NCI-H2227 (cell line): ENCODE measurements at regions not wholly inside any gene's neighbourhood (a gene's known extent, or its start where the extent isn't known, plus 50 kb on each side); places are given as distances from the start of the nearest gene placed in this dataset.
A peak's percentile ranks its signal among the peaks of the same experiment; 100 is the strongest.
"Not testable (repeated sequence)": the region's sequence is repeated elsewhere in the genome, so short reads cannot be mapped to it uniquely, and the experiment has no call there.

Source experiments
- DNase-seq: peaks from one replicate; lab custom pipeline; 2025; ENCODE audit not compliant: unreplicated experiment; lab: John Stamatoyannopoulos, UW

GRCh38 chr7:13124629-13125028, 437.2 kb downstream of the ARL4A start:
- DNase-seq, result not testable (repeated sequence)

- DNase-seq, result no peak
Observed at GRCh38 chr7:13126347-13126746, 438.9 kb downstream of the ARL4A start.

- no peak for DNase-seq
Observed at GRCh38 chr7:13130321-13130720, 442.9 kb downstream of the ARL4A start.

GRCh38 chr7:13130906-13131305, 443.5 kb downstream of the ARL4A start:
- not testable (repeated sequence) for DNase-seq

- no peak for DNase-seq
Observed at GRCh38 chr7:13132314-13132713, 444.9 kb downstream of the ARL4A start.

GRCh38 chr7:13136345-13136744, 448.9 kb downstream of the ARL4A start:
- DNase-seq, result not testable (repeated sequence)

- no peak for DNase-seq
Observed at GRCh38 chr7:13139436-13139835, 452.0 kb downstream of the ARL4A start.

GRCh38 chr7:13144673-13145072, 457.2 kb downstream of the ARL4A start:
- no peak for DNase-seq

- no peak for DNase-seq
Observed at GRCh38 chr7:13148548-13148947, 461.1 kb downstream of the ARL4A start.

- DNase-seq, result no peak
Observed at GRCh38 chr7:13151978-13152377, 464.5 kb downstream of the ARL4A start.

GRCh38 chr7:13152755-13153154, 465.3 kb downstream of the ARL4A start:
- DNase-seq, result no peak

GRCh38 chr7:13153266-13153665, 465.8 kb downstream of the ARL4A start:
- DNase-seq, result no peak

GRCh38 chr7:13153742-13154141, 466.3 kb downstream of the ARL4A start:
- DNase-seq, result no peak

- DNase-seq, result no peak
Observed at GRCh38 chr7:13155188-13155587, 467.8 kb downstream of the ARL4A start.

- DNase-seq, result no peak
Observed at GRCh38 chr7:13159003-13159402, 471.6 kb downstream of the ARL4A start.

- DNase-seq, result no peak
Observed at GRCh38 chr7:13159467-13160184, 472.2 kb downstream of the ARL4A start.

- no peak for DNase-seq
Observed at GRCh38 chr7:13161125-13161524, 473.7 kb downstream of the ARL4A start.

GRCh38 chr7:13165854-13166253, 478.4 kb downstream of the ARL4A start:
- DNase-seq, result no peak

- DNase-seq, result no peak
Observed at GRCh38 chr7:13166801-13167200, 479.4 kb downstream of the ARL4A start.

- no peak for DNase-seq
Observed at GRCh38 chr7:13169356-13169755, 481.9 kb downstream of the ARL4A start.

GRCh38 chr7:13174991-13175390, 487.6 kb downstream of the ARL4A start:
- no peak for DNase-seq

GRCh38 chr7:13179011-13179582, 491.7 kb downstream of the ARL4A start:
- peak; percentile 21 for DNase-seq
